Caco-2 (cell line): ENCODE measurements at regions not wholly inside any gene's neighbourhood (a gene's known extent, or its start where the extent isn't known, plus 50 kb on each side); places are given as distances from the start of the nearest gene placed in this dataset.

Source experiments
- BruUV-seq: library from RNA; stranded (reverse); fragments of 400-500 nt; replicated peaks from 2 replicates; lab custom pipeline; 2021; lab: Mats Ljungman, UMichigan
- CTCF ChIA-PET: fragments of 300-600 bp; sonication (Branson Sonifier 250); formaldehyde crosslinking; loops from one replicate; lab custom pipeline; 2022; ENCODE audit warnings: antibody characterized with exemption; lab: Charles Lee
- POLR2A ChIA-PET: fragments of 300-600 bp; sonication (Branson Sonifier 250); formaldehyde crosslinking; loops from one replicate; lab custom pipeline; 2022; ENCODE audit warnings: antibody characterized with exemption; lab: Charles Lee
- DNase-seq, 2 experiments: peaks; one replicate each; pipeline versions ENCODE4 v3.0.0 to v3.0.0-alpha.2; 2020 to 2022
- H3K27me3 ChIP-seq: replicated peaks from 2 replicates; pipeline ENCODE4 v1.6.0; 2011; ENCODE audit warnings: low read length; ENCODE audit not compliant: control insufficient read depth, insufficient read depth
- H3K36me3 ChIP-seq: 2 replicates; pipeline ENCODE4 v1.5.1; 2011; ENCODE audit warnings: low read length; ENCODE audit not compliant: control insufficient read depth, insufficient read depth
- H3K4me1 ChIP-seq: fragments of 250-450 bp; sonication (Bioruptor Pico); 2 replicates; pipeline ENCODE4 v1.5.1; 2020; ENCODE audit warnings: mild to moderate bottlenecking
- H3K4me3 ChIP-seq: 2 replicates; pipeline ENCODE4 v1.5.1; 2011; ENCODE audit warnings: low read depth, mild to moderate bottlenecking, control low read depth, low read length
- H3K9me3 ChIP-seq: fragments of 250-450 bp; sonication (Bioruptor Pico); 2 replicates; pipeline ENCODE4 v1.5.1; 2020; ENCODE audit warnings: mild to moderate bottlenecking, moderate library complexity
- H3K27ac Mint-ChIP-seq: one replicate; pipeline ENCODE4 v1.8.0; 2022; ENCODE audit warnings: mixed read lengths; ENCODE audit not compliant: unreplicated experiment
- H3K27me3 Mint-ChIP-seq: one replicate; pipeline ENCODE4 v1.8.0; 2022; ENCODE audit warnings: mixed read lengths; ENCODE audit not compliant: insufficient read depth, unreplicated experiment
- H3K36me3 Mint-ChIP-seq: one replicate; pipeline ENCODE4 v1.8.0; 2022; ENCODE audit warnings: mild to moderate bottlenecking, mixed read lengths; ENCODE audit not compliant: insufficient read depth, unreplicated experiment
- H3K4me1 Mint-ChIP-seq: one replicate; pipeline ENCODE4 v1.8.0; 2022; ENCODE audit warnings: low read depth, mixed read lengths; ENCODE audit not compliant: unreplicated experiment
- H3K4me3 Mint-ChIP-seq: one replicate; pipeline ENCODE4 v1.8.0; 2022; ENCODE audit warnings: mild to moderate bottlenecking, moderate library complexity, mixed read lengths; ENCODE audit not compliant: unreplicated experiment
- H3K9me3 Mint-ChIP-seq: one replicate; pipeline ENCODE4 v1.8.0; 2022; ENCODE audit warnings: mixed read lengths; ENCODE audit not compliant: unreplicated experiment
- intact Hi-C: fragments of 100-400 bp; cut with micrococcal nuclease; formaldehyde crosslinking; loops from one replicate; pipeline ENCODE4 v1.10.0; 2022; ENCODE audit not compliant: unreplicated experiment
- TF ChIP-seq, protein P1 (sequence below), 2 experiments: fragments of 200-600 bp in 1 of 2; IDR thresholded peaks; 1 replicate in 1 of 2; 2 replicates in 1 of 2; pipeline versions ENCODE4 v1.5.1 to v1.8.0; 2011 to 2022; ENCODE audit warnings: antibody characterized with exemption in 1 of 2, control low read depth in 1 of 2, inconsistent platforms in 1 of 2, low read depth in 1 of 2, low read length in 1 of 2, mild to moderate bottlenecking in 1 of 2, moderate library complexity in 1 of 2; ENCODE audit not compliant: insufficient read depth in 1 of 2, severe bottlenecking in 1 of 2, unreplicated experiment in 1 of 2

DNA sequence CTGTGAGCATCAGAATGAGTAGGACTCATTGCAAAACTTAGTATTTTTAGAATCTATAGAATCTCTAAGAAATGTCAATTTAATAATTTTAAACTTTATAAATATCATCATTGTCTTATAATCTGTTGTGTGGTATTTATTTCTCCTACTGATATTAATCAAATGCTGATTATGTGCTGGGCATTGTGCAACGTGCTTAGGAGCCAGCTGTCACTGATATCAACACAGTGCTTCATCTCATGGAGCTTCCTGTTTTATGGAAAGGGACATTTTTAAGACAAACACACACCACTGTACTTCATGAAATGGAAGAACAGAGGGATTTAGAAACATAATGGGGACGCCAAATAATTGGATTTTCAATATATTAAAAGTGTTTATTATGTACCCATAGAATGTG is 737.9 kb upstream of the TMPRSS15 start:
- POLR2A ChIA-PET: no interaction called here
- no peaks in the 10 kb centered on the region for H3K9me3 ChIP-seq

DNA sequence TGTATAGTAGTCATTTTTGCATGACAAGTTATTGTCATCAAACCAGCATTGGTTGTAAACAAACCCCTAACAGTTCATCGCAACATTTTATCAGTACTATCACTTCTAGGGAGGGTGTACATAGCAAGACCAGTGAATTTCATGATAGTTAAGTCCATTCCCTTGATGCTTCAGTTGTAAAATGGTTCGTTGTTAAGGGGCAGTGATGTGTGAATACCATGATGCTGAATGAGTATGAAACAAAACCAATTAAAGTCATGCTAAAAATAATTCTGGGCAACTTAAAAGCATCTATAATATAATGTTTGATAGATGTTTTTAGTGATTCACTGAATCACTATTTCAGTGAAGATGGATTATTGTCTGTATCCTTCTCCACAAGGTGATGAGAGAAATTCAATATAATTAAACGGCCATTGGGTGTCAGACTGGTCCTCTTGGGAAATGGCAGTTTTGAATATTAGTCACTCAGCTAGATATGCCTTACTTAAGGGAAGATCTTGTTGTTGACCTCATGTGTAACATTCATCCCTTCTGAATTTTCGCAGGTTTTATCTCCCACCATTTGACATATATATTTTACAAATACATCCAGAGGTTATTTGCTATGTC is 742.2 kb upstream of the TMPRSS15 start:
- Histone ChIP-seq H3K27me3 (no peaks in the 10 kb centered on the region), H3K36me3 (no peaks in the 10 kb centered on the region), H3K9me3 (no peaks in the 10 kb centered on the region), H3K4me3 (no peak overlapping the region), H3K4me1 (no peaks in the 10 kb centered on the region)
- BruUV-seq: no TSS peak
- DNase-seq: no peak
- TF ChIP-seq, protein P1, sequence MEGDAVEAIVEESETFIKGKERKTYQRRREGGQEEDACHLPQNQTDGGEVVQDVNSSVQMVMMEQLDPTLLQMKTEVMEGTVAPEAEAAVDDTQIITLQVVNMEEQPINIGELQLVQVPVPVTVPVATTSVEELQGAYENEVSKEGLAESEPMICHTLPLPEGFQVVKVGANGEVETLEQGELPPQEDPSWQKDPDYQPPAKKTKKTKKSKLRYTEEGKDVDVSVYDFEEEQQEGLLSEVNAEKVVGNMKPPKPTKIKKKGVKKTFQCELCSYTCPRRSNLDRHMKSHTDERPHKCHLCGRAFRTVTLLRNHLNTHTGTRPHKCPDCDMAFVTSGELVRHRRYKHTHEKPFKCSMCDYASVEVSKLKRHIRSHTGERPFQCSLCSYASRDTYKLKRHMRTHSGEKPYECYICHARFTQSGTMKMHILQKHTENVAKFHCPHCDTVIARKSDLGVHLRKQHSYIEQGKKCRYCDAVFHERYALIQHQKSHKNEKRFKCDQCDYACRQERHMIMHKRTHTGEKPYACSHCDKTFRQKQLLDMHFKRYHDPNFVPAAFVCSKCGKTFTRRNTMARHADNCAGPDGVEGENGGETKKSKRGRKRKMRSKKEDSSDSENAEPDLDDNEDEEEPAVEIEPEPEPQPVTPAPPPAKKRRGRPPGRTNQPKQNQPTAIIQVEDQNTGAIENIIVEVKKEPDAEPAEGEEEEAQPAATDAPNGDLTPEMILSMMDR (IDR thresholded peaks at IDR 0.05; ENCODE audit: insufficient read depth in 1 of 2, low read depth in 1 of 2, low read length in 1 of 2, severe bottlenecking in 1 of 2, unreplicated experiment in 1 of 2): no peak
- no peaks in the 10 kb centered on the region for H3K4me1 Mint-ChIP-seq
- POLR2A ChIA-PET: no interaction called here
- H3K27me3 Mint-ChIP-seq: no peaks in the 10 kb centered on the region
- H3K27ac Mint-ChIP-seq: no peak overlapping the region
- intact Hi-C loops: no loop called here
- H3K9me3 Mint-ChIP-seq: peaks cover 10% of the 10 kb centered on the region
- no peak overlapping the region for H3K4me3 Mint-ChIP-seq
- no peaks in the 10 kb centered on the region for H3K36me3 Mint-ChIP-seq
- CTCF ChIA-PET: no interaction called here

More for the DNA sequence above, 737.9 kb upstream of the TMPRSS15 start:
- Histone ChIP-seq H3K36me3 (no peaks in the 10 kb centered on the region), H3K4me1 (no peaks in the 10 kb centered on the region), H3K27me3 (no peaks in the 10 kb centered on the region), H3K4me3 (no peak overlapping the region)
- no peaks in the 10 kb centered on the region for H3K36me3 Mint-ChIP-seq
- CTCF ChIA-PET: no interaction called here
- H3K4me1 Mint-ChIP-seq: no peaks in the 10 kb centered on the region
- intact Hi-C loops: no loop called here
- H3K4me3 Mint-ChIP-seq: no peak overlapping the region
- DNase-seq: no peak
- no TSS peak for BruUV-seq
- TF ChIP-seq, protein P1 (IDR thresholded peaks at IDR 0.05; ENCODE audit: insufficient read depth in 1 of 2, low read depth in 1 of 2, low read length in 1 of 2, severe bottlenecking in 1 of 2, unreplicated experiment in 1 of 2): no peak
- H3K9me3 Mint-ChIP-seq: no peaks in the 10 kb centered on the region
- no peak overlapping the region for H3K27ac Mint-ChIP-seq
- H3K27me3 Mint-ChIP-seq: no peaks in the 10 kb centered on the region

DNA sequence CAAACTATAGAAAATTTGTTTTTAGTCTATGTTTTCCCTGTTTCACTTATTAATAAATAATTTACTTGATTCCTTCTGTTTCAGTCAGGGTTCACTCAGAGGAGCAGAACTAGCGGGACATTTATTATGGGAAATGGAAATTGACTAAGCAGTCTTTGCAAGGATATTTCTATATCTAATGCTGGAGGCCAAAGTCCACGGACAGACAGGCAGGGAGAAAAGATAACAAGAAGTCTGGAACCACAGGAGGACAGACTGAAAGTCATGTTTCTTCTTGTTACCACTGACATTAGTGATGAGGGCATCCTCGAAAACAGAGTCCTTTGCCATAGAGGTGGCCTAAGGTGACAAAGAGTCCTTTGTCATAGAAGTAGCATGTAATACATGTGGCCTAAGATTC is 744.5 kb upstream of the TMPRSS15 start:
- H3K4me1 ChIP-seq: no peaks in the 10 kb centered on the region
- TF ChIP-seq, protein P1 (IDR thresholded peaks at IDR 0.05; ENCODE audit: insufficient read depth in 1 of 2, low read depth in 1 of 2, low read length in 1 of 2, severe bottlenecking in 1 of 2, unreplicated experiment in 1 of 2): no peak
- Mint-ChIP-seq H3K9me3 (peaks cover 10% of the 10 kb centered on the region), H3K27me3 (no peaks in the 10 kb centered on the region), H3K4me1 (no peaks in the 10 kb centered on the region), H3K27ac (no peak overlapping the region), H3K4me3 (no peak overlapping the region), H3K36me3 (no peaks in the 10 kb centered on the region)
- no peak for DNase-seq
- intact Hi-C loops: no loop called here
- ChIA-PET CTCF (no interaction called here), POLR2A (no interaction called here)
- no peaks in the 10 kb centered on the region for H3K27me3 ChIP-seq
- no peaks in the 10 kb centered on the region for H3K9me3 ChIP-seq
- H3K4me3 ChIP-seq: no peak overlapping the region
- no peaks in the 10 kb centered on the region for H3K36me3 ChIP-seq
- no TSS peak for BruUV-seq
